ENCODE measurements at regions not wholly inside any gene's neighbourhood (a gene's known extent, or its start where the extent isn't known, plus 50 kb on each side); places are given as distances from the start of the nearest gene placed in this dataset.

DNA sequence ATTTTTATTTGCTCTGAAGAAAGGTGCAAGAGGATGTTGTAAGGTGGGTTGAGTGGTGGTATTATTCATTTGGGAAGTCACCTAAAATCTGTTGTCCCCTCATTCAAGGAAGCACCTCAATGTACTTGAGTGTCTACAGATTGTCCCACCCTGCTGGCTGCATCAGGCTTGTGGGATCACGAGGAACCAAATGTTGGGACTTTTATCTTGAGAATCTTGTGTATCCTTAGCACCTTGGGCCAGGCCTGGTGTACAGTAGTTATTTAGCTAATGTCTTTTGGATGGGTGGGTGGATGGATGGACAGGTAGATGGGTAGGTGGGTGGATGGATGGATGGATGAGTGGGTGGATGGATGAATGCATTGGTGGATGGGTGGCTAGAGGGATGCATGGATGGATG, 519.3 kb downstream of the BCL11B start:
- H3K27me3 ChIP-seq (ENCODE audit: control insufficient read depth, insufficient read depth, low read length) = no peaks in the 10 kb centered on the region
- H3K4me1 ChIP-seq (ENCODE audit: control insufficient read depth, insufficient read depth, low read length) = no peaks in the 10 kb centered on the region
- no peak overlapping the region for H3K27ac ChIP-seq (ENCODE audit: low read depth, low read length)
- no peaks in the 10 kb centered on the region for H3K36me3 ChIP-seq (ENCODE audit: control insufficient read depth, insufficient read depth, low read length)
- no peaks in the 10 kb centered on the region for H3K9me3 ChIP-seq (ENCODE audit: control insufficient read depth, insufficient read depth, low read length)
- WGBS (ENCODE audit: insufficient coverage) = 100% methylated on average over 1 of the region's 1 CpG
- DNase-seq (ENCODE audit: low read depth in 4 of 6, low spot score in 6 of 6) = no peak
- no peak overlapping the region for H3K4me3 ChIP-seq (ENCODE audit: low read depth, low read length)

DNA sequence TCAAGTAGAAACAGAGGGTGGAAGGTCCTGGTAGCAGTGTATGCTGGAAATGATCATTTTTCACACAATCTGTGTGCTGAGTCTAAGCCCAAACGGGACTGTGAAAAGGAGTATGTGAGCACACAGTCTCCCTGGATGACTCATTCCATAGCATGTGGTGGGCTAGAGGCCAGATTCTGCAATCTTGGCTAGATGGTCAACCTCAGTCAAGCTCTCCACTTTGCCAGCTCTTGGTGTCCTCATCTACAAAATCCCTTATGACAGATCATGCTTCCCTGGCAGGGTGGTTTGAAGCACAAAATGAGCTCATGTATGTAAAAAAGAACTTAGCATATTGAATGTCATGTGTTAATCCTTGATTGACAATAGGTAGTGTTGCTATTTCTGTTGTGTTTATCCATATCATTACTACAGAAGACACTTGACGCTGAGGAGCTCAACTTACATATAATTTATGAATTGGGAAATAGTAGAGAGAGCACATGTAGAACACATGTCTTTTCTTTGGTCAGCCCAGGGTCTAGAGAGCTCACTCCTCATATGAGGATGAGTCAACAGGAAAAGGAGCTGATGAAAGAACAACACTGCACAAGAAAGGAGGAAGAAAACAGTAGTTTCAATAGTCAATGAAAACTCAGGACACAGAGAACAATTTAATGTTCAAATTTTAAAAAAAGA, 517.5 kb downstream of the BCL11B start:
- H3K27ac ChIP-seq (ENCODE audit: low read depth, low read length) = no peak overlapping the region
- DNase-seq (ENCODE audit: low read depth in 4 of 6, low spot score in 6 of 6) = peak in 1 of 6 donors; percentile 28
- no peaks in the 10 kb centered on the region for H3K36me3 ChIP-seq (ENCODE audit: control insufficient read depth, insufficient read depth, low read length)
- WGBS (ENCODE audit: insufficient coverage) = 70% methylated on average over 1 of the region's 2 CpGs
- no peaks in the 10 kb centered on the region for H3K9me3 ChIP-seq (ENCODE audit: control insufficient read depth, insufficient read depth, low read length)
- no peaks in the 10 kb centered on the region for H3K27me3 ChIP-seq (ENCODE audit: control insufficient read depth, insufficient read depth, low read length)
- H3K4me3 ChIP-seq (ENCODE audit: low read depth, low read length) = no peak overlapping the region
- no peaks in the 10 kb centered on the region for H3K4me1 ChIP-seq (ENCODE audit: control insufficient read depth, insufficient read depth, low read length)

DNA sequence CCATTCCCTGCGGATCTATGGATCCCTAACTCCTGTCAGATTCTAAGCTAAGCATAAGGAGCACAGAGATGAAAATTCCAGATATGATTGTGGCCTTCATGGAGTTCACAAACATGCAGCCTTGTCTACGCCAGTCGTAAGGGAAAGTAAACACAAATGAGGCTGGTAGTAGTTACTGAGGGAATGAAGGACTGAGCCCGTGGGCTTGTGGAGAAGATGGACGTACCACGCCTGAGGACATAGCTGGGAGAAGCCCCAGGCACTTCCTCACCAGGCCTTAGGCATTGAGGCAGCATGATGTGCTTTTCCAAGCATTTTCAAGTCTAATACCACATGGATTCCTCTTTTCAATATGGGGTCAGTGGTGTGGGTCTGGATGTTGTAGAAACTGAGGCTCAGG, 515.2 kb downstream of the BCL11B start:
- no peak for DNase-seq (ENCODE audit: low read depth in 4 of 6, low spot score in 6 of 6)
- Histone ChIP-seq H3K27me3 (ENCODE audit: control insufficient read depth, insufficient read depth, low read length) (no peaks in the 10 kb centered on the region), H3K4me1 (ENCODE audit: control insufficient read depth, insufficient read depth, low read length) (no peaks in the 10 kb centered on the region), H3K36me3 (ENCODE audit: control insufficient read depth, insufficient read depth, low read length) (no peaks in the 10 kb centered on the region), H3K27ac (ENCODE audit: low read depth, low read length) (no peak overlapping the region), H3K9me3 (ENCODE audit: control insufficient read depth, insufficient read depth, low read length) (no peaks in the 10 kb centered on the region), H3K4me3 (ENCODE audit: low read depth, low read length) (no peak overlapping the region)
- 88% methylated on average over 5 of the region's 6 CpGs for WGBS (ENCODE audit: insufficient coverage)

DNA sequence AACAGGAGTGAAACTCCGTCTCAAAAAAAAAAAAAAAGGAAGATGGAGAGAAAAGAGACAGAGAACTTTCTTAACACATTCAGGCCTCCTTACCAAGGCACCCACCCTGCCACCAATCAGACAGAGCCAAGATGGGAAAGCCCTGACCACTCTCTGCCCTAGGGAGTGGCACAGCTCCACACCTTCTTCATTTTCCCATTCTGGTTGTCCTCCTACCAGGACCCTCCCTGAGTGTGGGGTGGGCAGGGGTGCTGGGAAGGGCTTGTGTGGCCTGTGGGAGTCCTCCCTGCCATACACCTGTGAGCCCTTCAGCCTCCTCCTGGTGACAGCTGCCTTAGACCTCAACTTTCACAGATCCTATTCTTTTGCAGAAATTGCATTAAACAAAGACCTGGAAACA, 513.6 kb downstream of the BCL11B start:
- Histone ChIP-seq H3K27ac (ENCODE audit: low read depth, low read length) (no peak overlapping the region), H3K27me3 (ENCODE audit: control insufficient read depth, insufficient read depth, low read length) (no peaks in the 10 kb centered on the region), H3K9me3 (ENCODE audit: control insufficient read depth, insufficient read depth, low read length) (no peaks in the 10 kb centered on the region), H3K36me3 (ENCODE audit: control insufficient read depth, insufficient read depth, low read length) (no peaks in the 10 kb centered on the region), H3K4me1 (ENCODE audit: control insufficient read depth, insufficient read depth, low read length) (no peaks in the 10 kb centered on the region), H3K4me3 (ENCODE audit: low read depth, low read length) (no peak overlapping the region)
- DNase-seq (ENCODE audit: low read depth in 4 of 6, low spot score in 6 of 6) = no peak
- WGBS (ENCODE audit: insufficient coverage) = no CpG with 5 or more reads among the region's 1 CpG

DNA sequence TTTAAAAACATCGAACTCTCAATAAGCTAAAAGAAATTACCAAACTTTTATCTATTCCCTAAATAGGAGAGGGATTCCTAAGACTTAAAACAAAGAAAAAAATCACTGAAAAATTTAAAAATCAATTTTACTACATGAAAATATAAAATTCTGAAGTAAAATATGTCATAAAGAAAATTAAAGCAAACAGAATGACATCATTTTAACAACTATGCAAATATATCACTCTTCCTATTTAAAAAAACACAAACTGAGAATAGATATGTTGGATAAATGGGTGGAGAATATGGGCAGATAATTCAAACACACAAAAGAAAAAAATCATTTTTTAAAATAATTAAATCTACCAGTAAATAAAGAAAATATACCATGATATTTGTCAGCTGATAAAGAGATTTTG, 510.0 kb downstream of the BCL11B start:
- no peak for DNase-seq (ENCODE audit: low read depth in 4 of 6, low spot score in 6 of 6)
- Histone ChIP-seq H3K27me3 (ENCODE audit: control insufficient read depth, insufficient read depth, low read length) (no peaks in the 10 kb centered on the region), H3K4me3 (ENCODE audit: low read depth, low read length) (no peak overlapping the region), H3K9me3 (ENCODE audit: control insufficient read depth, insufficient read depth, low read length) (peaks cover 3% of the 10 kb centered on the region), H3K4me1 (ENCODE audit: control insufficient read depth, insufficient read depth, low read length) (no peaks in the 10 kb centered on the region), H3K27ac (ENCODE audit: low read depth, low read length) (no peak overlapping the region), H3K36me3 (ENCODE audit: control insufficient read depth, insufficient read depth, low read length) (no peaks in the 10 kb centered on the region)
- no CpG with 5 or more reads among the region's 1 CpG for WGBS (ENCODE audit: insufficient coverage)

DNA sequence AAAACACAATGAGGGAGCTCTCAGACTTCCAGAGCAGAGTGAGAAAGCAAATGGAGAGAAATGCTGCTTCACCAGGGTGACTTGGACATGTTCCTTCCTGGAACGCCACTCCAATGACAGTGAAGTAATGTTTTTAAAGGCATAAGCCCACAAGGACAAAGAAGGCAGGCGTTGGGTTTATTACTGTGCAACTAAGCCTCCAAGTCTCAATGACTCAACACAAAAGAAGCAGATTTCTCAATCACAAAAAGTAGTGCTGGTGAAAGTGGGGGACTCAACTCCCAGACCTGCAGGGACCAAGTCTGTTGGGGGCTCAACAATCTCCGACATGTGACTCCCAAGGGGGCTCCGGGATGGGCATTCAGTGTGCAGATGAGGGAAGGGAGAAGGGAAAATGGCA, 505.2 kb downstream of the BCL11B start:
- Histone ChIP-seq H3K27me3 (ENCODE audit: control insufficient read depth, insufficient read depth, low read length) (no peaks in the 10 kb centered on the region), H3K36me3 (ENCODE audit: control insufficient read depth, insufficient read depth, low read length) (no peaks in the 10 kb centered on the region), H3K27ac (ENCODE audit: low read depth, low read length) (no peak overlapping the region), H3K9me3 (ENCODE audit: control insufficient read depth, insufficient read depth, low read length) (peaks cover 3% of the 10 kb centered on the region), H3K4me1 (ENCODE audit: control insufficient read depth, insufficient read depth, low read length) (no peaks in the 10 kb centered on the region), H3K4me3 (ENCODE audit: low read depth, low read length) (no peak overlapping the region)
- no peak for DNase-seq (ENCODE audit: low read depth in 4 of 6, low spot score in 6 of 6)
- WGBS (ENCODE audit: insufficient coverage) = 67% methylated on average over 3 of the region's 4 CpGs

DNA sequence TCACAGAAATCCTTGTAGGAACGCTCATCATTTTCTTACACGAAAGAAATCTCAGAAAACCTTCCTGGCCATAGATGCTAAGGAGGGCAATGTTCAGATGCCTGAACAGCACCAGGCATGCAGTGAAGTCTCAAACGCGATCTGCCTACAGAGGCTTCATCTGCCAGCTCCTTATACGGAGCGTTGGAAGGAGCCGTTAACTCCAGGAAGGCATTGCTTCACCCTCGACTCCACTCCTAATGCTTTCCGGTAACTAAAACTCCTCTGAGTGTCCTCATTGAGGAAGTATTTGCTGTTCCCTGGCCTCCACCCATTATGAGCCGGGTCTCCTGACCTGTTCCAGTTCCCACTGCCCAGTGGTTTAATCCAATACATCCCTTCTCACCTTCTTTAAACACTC, 502.7 kb downstream of the BCL11B start:
- Histone ChIP-seq H3K4me3 (ENCODE audit: low read depth, low read length) (no peak overlapping the region), H3K36me3 (ENCODE audit: control insufficient read depth, insufficient read depth, low read length) (no peaks in the 10 kb centered on the region), H3K27me3 (ENCODE audit: control insufficient read depth, insufficient read depth, low read length) (no peaks in the 10 kb centered on the region), H3K27ac (ENCODE audit: low read depth, low read length) (no peak overlapping the region), H3K4me1 (ENCODE audit: control insufficient read depth, insufficient read depth, low read length) (no peaks in the 10 kb centered on the region), H3K9me3 (ENCODE audit: control insufficient read depth, insufficient read depth, low read length) (no peaks in the 10 kb centered on the region)
- DNase-seq (ENCODE audit: low read depth in 4 of 6, low spot score in 6 of 6) = peak in 1 of 6 donors; percentile 11
- 77% methylated on average over 8 of the region's 10 CpGs for WGBS (ENCODE audit: insufficient coverage)

DNA sequence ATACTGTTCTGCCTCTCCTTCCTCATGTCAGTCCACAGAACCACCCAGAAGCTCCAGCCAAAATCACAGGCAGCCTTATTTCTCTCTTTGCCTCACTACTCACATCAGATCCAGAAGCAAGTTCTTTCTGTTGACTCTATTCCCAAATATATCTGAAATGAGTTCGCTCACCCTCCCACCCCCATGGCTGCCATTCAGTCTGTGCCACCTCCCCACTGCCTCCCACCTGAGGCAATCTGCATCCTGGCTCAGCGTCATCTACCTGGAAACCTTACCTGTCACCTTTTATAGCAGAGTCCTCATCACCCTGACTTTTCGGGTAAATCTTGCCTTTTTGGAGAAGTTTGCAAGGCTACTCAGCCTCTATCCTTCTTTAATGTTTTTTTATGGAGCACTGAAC, 501.8 kb downstream of the BCL11B start:
- H3K4me3 ChIP-seq (ENCODE audit: low read depth, low read length) = no peak overlapping the region
- no peak overlapping the region for H3K27ac ChIP-seq (ENCODE audit: low read depth, low read length)
- H3K4me1 ChIP-seq (ENCODE audit: control insufficient read depth, insufficient read depth, low read length) = no peaks in the 10 kb centered on the region
- DNase-seq (ENCODE audit: low read depth in 4 of 6, low spot score in 6 of 6) = no peak
- WGBS (ENCODE audit: insufficient coverage) = 88% methylated on average over 2 of the region's 3 CpGs
- H3K36me3 ChIP-seq (ENCODE audit: control insufficient read depth, insufficient read depth, low read length) = no peaks in the 10 kb centered on the region
- no peaks in the 10 kb centered on the region for H3K27me3 ChIP-seq (ENCODE audit: control insufficient read depth, insufficient read depth, low read length)
- no peaks in the 10 kb centered on the region for H3K9me3 ChIP-seq (ENCODE audit: control insufficient read depth, insufficient read depth, low read length)

DNA sequence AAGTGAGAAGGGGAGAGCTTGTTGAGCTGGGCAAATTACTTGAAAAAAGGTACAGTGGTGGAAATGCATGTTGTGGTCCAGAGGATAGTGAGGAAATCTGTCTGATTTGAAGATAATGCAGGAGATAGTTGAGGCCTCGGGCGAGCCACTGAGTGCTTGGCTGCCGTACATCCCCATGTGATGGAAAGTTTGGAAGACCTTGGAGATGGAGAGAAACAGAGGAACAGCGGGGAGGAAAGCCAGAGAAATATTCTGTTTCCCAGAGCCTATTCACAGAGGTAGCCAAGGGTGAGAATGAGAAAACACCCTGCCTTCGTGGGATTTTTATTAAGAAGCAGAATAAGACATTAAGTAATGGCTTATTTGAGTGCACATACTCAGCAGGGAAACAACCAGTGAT, 498.2 kb downstream of the BCL11B start:
- no peaks in the 10 kb centered on the region for H3K36me3 ChIP-seq (ENCODE audit: control insufficient read depth, insufficient read depth, low read length)
- no peaks in the 10 kb centered on the region for H3K27me3 ChIP-seq (ENCODE audit: control insufficient read depth, insufficient read depth, low read length)
- H3K4me1 ChIP-seq (ENCODE audit: control insufficient read depth, insufficient read depth, low read length) = no peaks in the 10 kb centered on the region
- H3K9me3 ChIP-seq (ENCODE audit: control insufficient read depth, insufficient read depth, low read length) = no peaks in the 10 kb centered on the region
- no peak overlapping the region for H3K27ac ChIP-seq (ENCODE audit: low read depth, low read length)
- no peak overlapping the region for H3K4me3 ChIP-seq (ENCODE audit: low read depth, low read length)
- WGBS (ENCODE audit: insufficient coverage) = 89% methylated on average over 4 of the region's 5 CpGs
- DNase-seq (ENCODE audit: low read depth in 4 of 6, low spot score in 6 of 6) = peak in 1 of 6 donors; percentile 43

DNA sequence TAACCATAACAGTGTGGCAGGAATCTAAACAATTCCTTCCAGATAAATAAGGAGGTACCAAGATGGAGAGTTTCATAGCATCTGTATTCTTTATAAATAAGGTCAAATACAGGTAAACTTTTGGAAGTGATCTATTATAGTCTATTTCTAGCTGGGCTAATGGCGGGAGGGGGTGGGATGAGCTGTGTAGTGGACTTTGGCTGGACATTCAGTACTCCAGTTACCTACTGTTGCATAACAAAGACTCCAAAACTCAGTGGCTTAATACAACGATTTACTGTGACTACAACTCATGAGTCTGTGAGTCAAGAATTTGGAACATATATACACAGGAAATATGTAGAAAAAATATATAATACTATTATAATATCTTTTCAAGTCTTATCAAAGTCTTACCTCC, 496.1 kb downstream of the BCL11B start:
- no peaks in the 10 kb centered on the region for H3K4me1 ChIP-seq (ENCODE audit: control insufficient read depth, insufficient read depth, low read length)
- H3K9me3 ChIP-seq (ENCODE audit: control insufficient read depth, insufficient read depth, low read length) = no peaks in the 10 kb centered on the region
- DNase-seq (ENCODE audit: low read depth in 4 of 6, low spot score in 6 of 6) = no peak
- H3K36me3 ChIP-seq (ENCODE audit: control insufficient read depth, insufficient read depth, low read length) = no peaks in the 10 kb centered on the region
- no CpG with 5 or more reads among the region's 2 CpGs for WGBS (ENCODE audit: insufficient coverage)
- no peaks in the 10 kb centered on the region for H3K27me3 ChIP-seq (ENCODE audit: control insufficient read depth, insufficient read depth, low read length)
- H3K27ac ChIP-seq (ENCODE audit: low read depth, low read length) = no peak overlapping the region
- H3K4me3 ChIP-seq (ENCODE audit: low read depth, low read length) = no peak overlapping the region

Measured in spinal cord (tissue), 9 donors.